ENCODE measurements at regions not wholly inside any gene's neighbourhood (a gene's known extent, or its start where the extent isn't known, plus 50 kb on each side); places are given as distances from the start of the nearest gene placed in this dataset.

- ChIA-PET CTCF (no interaction called here), POLR2A (ENCODE audit: unreplicated experiment) (no interaction called here)
These were observed 983.8 kb downstream of the CDH9 start for GRCh38 chr5:26054594-26054993.

More at GRCh38 chr5:26054594-26054993, 983.8 kb downstream of the CDH9 start:
- Histone ChIP-seq H3K27me3 (ENCODE audit: control insufficient read depth, insufficient read depth, low read length) (no peaks in the 10 kb centered on the region), H3K23ac (ENCODE audit: low read depth, low read length) (no peak overlapping the region), H3K56ac (ENCODE audit: extremely low read depth, insufficient read depth, low read length) (no peak overlapping the region), H3K4me3 (ENCODE audit: insufficient read depth, low read depth, low read length) (no peak overlapping the region), H2AK5ac (ENCODE audit: low read depth, low read length) (no peak overlapping the region), H3K9me1 (ENCODE audit: insufficient read depth, low read length) (no peaks in the 10 kb centered on the region), H2BK120ac (ENCODE audit: low read depth, low read length) (no peak overlapping the region), H3K4me2 (ENCODE audit: low read depth, low read length) (no peak overlapping the region), H4K5ac (ENCODE audit: low read depth, low read length) (no peak overlapping the region), H4K91ac (ENCODE audit: insufficient read depth, low read depth, low read length) (no peak overlapping the region), H3K4ac (ENCODE audit: low read depth, low read length) (no peak overlapping the region), H3K9me3 (ENCODE audit: control insufficient read depth, insufficient read depth, low read length) (peaks cover 6% of the 10 kb centered on the region), H4K8ac (ENCODE audit: low read depth in 2 of 2, low read length in 2 of 2) (no peak overlapping the region), H3K27ac (ENCODE audit: insufficient read depth, low read length) (no peak overlapping the region), H2BK15ac (ENCODE audit: low read depth, low read length) (no peak overlapping the region), H2AK9ac (replicated peaks; ENCODE audit: low read depth, low read length, poor library complexity) (no peak overlapping the region), H3K18ac (ENCODE audit: low read depth, low read length) (no peak overlapping the region), H3K36me3 (ENCODE audit: control insufficient read depth, insufficient read depth, low read length) (no peaks in the 10 kb centered on the region), H2BK20ac (ENCODE audit: low read depth, low read length) (no peak overlapping the region), H2AFZ (replicated peaks; ENCODE audit: low read length, poor library complexity) (no peak overlapping the region), H3K9ac (ENCODE audit: low read depth, low read length) (no peak overlapping the region), H4K20me1 (ENCODE audit: insufficient read depth, low read length) (no peaks in the 10 kb centered on the region), H2BK5ac (ENCODE audit: low read depth, low read length, poor library complexity, severe bottlenecking) (no peak overlapping the region), H3K14ac (replicated peaks; ENCODE audit: low read depth, low read length) (no peak overlapping the region), H3K79me1 (ENCODE audit: low read depth in 1 of 2, low read length in 2 of 2) (no peaks in the 10 kb centered on the region), H3K4me1 (ENCODE audit: control insufficient read depth, insufficient read depth, low read length) (no peaks in the 10 kb centered on the region)
- no CpG with 5 or more reads among the region's 1 CpG for WGBS, 2 experiments (ENCODE audit: extremely low coverage in 2 of 2, insufficient read length in 1 of 2)
- dilution Hi-C loops (cut with HindIII; ENCODE audit: low sequenced_read_pairs, unreplicated experiment), result no loop called here
- TF ChIP-seq NFE2L2 (IDR thresholded peaks at IDR 0.05; ENCODE audit: low read depth, low read length), result no peak
- no peak for TF ChIP-seq RFX5 (IDR thresholded peaks at IDR 0.05; ENCODE audit: low read depth, low read length)
- no peak for TF ChIP-seq POLR2A (IDR thresholded peaks at IDR 0.05; ENCODE audit: low read depth, low read length)
- no peak for TF ChIP-seq CEBPB (IDR thresholded peaks at IDR 0.05; ENCODE audit: low read depth, low read length)
- TF ChIP-seq MAFK (IDR thresholded peaks at IDR 0.05; ENCODE audit: low read depth, low read length), result no peak
- no peak for TF ChIP-seq SMC3 (IDR thresholded peaks at IDR 0.05; ENCODE audit: low read depth, low read length)
- no peak for TF ChIP-seq RCOR1 (IDR thresholded peaks at IDR 0.05; ENCODE audit: insufficient replicate concordance, low read length)
- no peak for TF ChIP-seq FOS (IDR thresholded peaks at IDR 0.05; ENCODE audit: low read depth, low read length)
- no peak for TF ChIP-seq RAD21 (IDR thresholded peaks at IDR 0.05; ENCODE audit: low read length)
- TF ChIP-seq CHD1 (IDR thresholded peaks at IDR 0.05; ENCODE audit: low read depth, low read length), result no peak
- no peak for TF ChIP-seq USF2 (IDR thresholded peaks at IDR 0.05; ENCODE audit: low read depth, low read length)
- no peak for TF ChIP-seq ELK1 (IDR thresholded peaks at IDR 0.05; ENCODE audit: borderline replicate concordance, low read depth, low read length)
- TF ChIP-seq MAZ (IDR thresholded peaks at IDR 0.05; ENCODE audit: borderline replicate concordance, low read depth, low read length), result no peak
- TF ChIP-seq MXI1 (IDR thresholded peaks at IDR 0.05; ENCODE audit: borderline replicate concordance, low read depth, low read length), result no peak
- TF ChIP-seq CTCF (conservative IDR thresholded peaks at IDR 0.05; ENCODE audit: low read depth, low read length), result no peak
- TF ChIP-seq BHLHE40 (IDR thresholded peaks at IDR 0.05; ENCODE audit: low read depth, low read length), result no peak
- in situ Hi-C loops (cut with MboI; ENCODE audit: low sequenced_read_pairs), result no loop called here
- DNase-seq, result no peak
- no peak for ATAC-seq (ENCODE audit: low read depth)
- no TSS peak for BruUV-seq (replicated peaks)
- intact Hi-C loops (cut with micrococcal nuclease), result no loop called here

All from IMR-90 (cell line).